IMR-90 (cell line): ENCODE measurements at regions not wholly inside any gene's neighbourhood (a gene's known extent, or its start where the extent isn't known, plus 50 kb on each side); places are given as distances from the start of the nearest gene placed in this dataset.

Experiments
- ATAC-seq: fragments of 200-7000 bp; cut with Tn5 transposase; 2 replicates; pipeline ENCODE4 v1.9.1; 2020; ENCODE audit warnings: low read depth, mild to moderate bottlenecking, moderate library complexity
- BruUV-seq: library from RNA; stranded (reverse); fragments of 400-500 nt; replicated peaks from 2 replicates; lab custom pipeline; 2021; lab: Mats Ljungman, UMichigan
- CTCF ChIA-PET: fragments of 300-600 bp; formaldehyde crosslinking; extraction: SDS; loops from one replicate; lab custom pipeline; 2021; ENCODE audit warnings: antibody characterized with exemption; lab: Yijun Ruan, JAX
- POLR2A ChIA-PET: fragments of 300-600 bp; sonication (Branson Sonifier 250); formaldehyde crosslinking; loops from one replicate; lab custom pipeline; 2022; ENCODE audit warnings: antibody characterized with exemption; ENCODE audit not compliant: unreplicated experiment; lab: Charles Lee
- DNase-seq: peaks from one replicate; pipeline ENCODE4 v3.0.0; 2013
- H2AFZ ChIP-seq: replicated peaks from 2 replicates; pipeline ENCODE3; 2013; ENCODE audit warnings: low read length, mild to moderate bottlenecking; ENCODE audit not compliant: poor library complexity
- H2AK5ac ChIP-seq: 2 replicates; pipeline ENCODE4 v1.6.1; 2013; ENCODE audit warnings: low read depth, low read length, inconsistent platforms
- H2AK9ac ChIP-seq: replicated peaks from 2 replicates; pipeline ENCODE3; 2013; ENCODE audit warnings: mild to moderate bottlenecking, low read depth, low read length, moderate library complexity; ENCODE audit not compliant: poor library complexity
- H2BK120ac ChIP-seq: 2 replicates; pipeline ENCODE4 v1.6.1; 2013; ENCODE audit warnings: low read depth, low read length, inconsistent platforms
- H2BK15ac ChIP-seq: 3 replicates; pipeline ENCODE4 v1.6.1; 2013; ENCODE audit warnings: low read depth, low read length, inconsistent platforms
- H2BK20ac ChIP-seq: 2 replicates; pipeline ENCODE4 v1.6.1; 2013; ENCODE audit warnings: low read depth, mild to moderate bottlenecking, inconsistent platforms, low read length, moderate library complexity
- H2BK5ac ChIP-seq: 2 replicates; pipeline ENCODE4 v1.6.1; 2013; ENCODE audit warnings: mild to moderate bottlenecking, low read depth, low read length, inconsistent platforms; ENCODE audit not compliant: poor library complexity, severe bottlenecking
- H3K14ac ChIP-seq: replicated peaks from 2 replicates; pipeline ENCODE4 v1.6.1; 2013; ENCODE audit warnings: low read depth, low read length, inconsistent platforms
- H3K18ac ChIP-seq: 2 replicates; pipeline ENCODE4 v1.6.1; 2013; ENCODE audit warnings: low read depth, low read length, control low read depth
- H3K23ac ChIP-seq: 2 replicates; pipeline ENCODE4 v1.6.1; 2013; ENCODE audit warnings: low read depth, low read length, inconsistent platforms
- H3K27ac ChIP-seq: 2 replicates; pipeline ENCODE4 v1.5.1; 2013; ENCODE audit warnings: mild to moderate bottlenecking, control low read depth, low read length; ENCODE audit not compliant: insufficient read depth
- H3K27me3 ChIP-seq: 2 replicates; pipeline ENCODE4 v1.6.1; 2013; ENCODE audit warnings: low read length; ENCODE audit not compliant: control insufficient read depth, insufficient read depth
- H3K36me3 ChIP-seq: 2 replicates; pipeline ENCODE4 v1.6.1; 2013; ENCODE audit warnings: low read length, mixed read lengths; ENCODE audit not compliant: control insufficient read depth, insufficient read depth
- H3K4ac ChIP-seq: 2 replicates; pipeline ENCODE4 v1.6.1; 2013; ENCODE audit warnings: low read depth, low read length, inconsistent platforms
- H3K4me1 ChIP-seq: 2 replicates; pipeline ENCODE4 v1.6.1; 2013; ENCODE audit warnings: low read length, mixed read lengths; ENCODE audit not compliant: control insufficient read depth, insufficient read depth
- H3K4me2 ChIP-seq: 2 replicates; pipeline ENCODE4 v1.6.1; 2013; ENCODE audit warnings: low read depth, mild to moderate bottlenecking, control low read depth, low read length, moderate library complexity
- H3K4me3 ChIP-seq: 2 replicates; pipeline ENCODE4 v1.5.1; 2013; ENCODE audit warnings: low read depth, mild to moderate bottlenecking, control low read depth, low read length, moderate library complexity; ENCODE audit not compliant: insufficient read depth
- H3K56ac ChIP-seq: 2 replicates; pipeline ENCODE4 v1.6.1; 2013; ENCODE audit warnings: low read length, inconsistent platforms; ENCODE audit not compliant: insufficient read depth; ENCODE audit errors: extremely low read depth
- H3K79me1 ChIP-seq, 2 experiments: 2 replicates each; pipeline ENCODE4 v1.6.1; 2013; ENCODE audit warnings: low read length in 2 of 2, inconsistent platforms in 1 of 2, low read depth in 1 of 2
- H3K9ac ChIP-seq: 2 replicates; pipeline ENCODE4 v1.6.1; 2013; ENCODE audit warnings: low read depth, low read length, control low read depth
- H3K9me1 ChIP-seq: 2 replicates; pipeline ENCODE4 v1.6.1; 2013; ENCODE audit warnings: low read length, inconsistent platforms; ENCODE audit not compliant: insufficient read depth
- H3K9me3 ChIP-seq: 2 replicates; pipeline ENCODE4 v1.6.1; 2013; ENCODE audit warnings: low read length; ENCODE audit not compliant: control insufficient read depth, insufficient read depth
- H4K20me1 ChIP-seq: 2 replicates; pipeline ENCODE4 v1.6.1; 2013; ENCODE audit warnings: low read length, inconsistent platforms; ENCODE audit not compliant: insufficient read depth
- H4K5ac ChIP-seq: 2 replicates; pipeline ENCODE4 v1.6.1; 2013; ENCODE audit warnings: mild to moderate bottlenecking, low read depth, low read length, control low read depth
- H4K8ac ChIP-seq, 2 experiments: 2 replicates each; pipeline ENCODE4 v1.6.1; 2013; ENCODE audit warnings: low read depth in 2 of 2, low read length in 2 of 2, control low read depth in 1 of 2, inconsistent platforms in 1 of 2
- H4K91ac ChIP-seq: 2 replicates; pipeline ENCODE4 v1.6.1; 2013; ENCODE audit warnings: low read depth, low read length, inconsistent platforms; ENCODE audit not compliant: insufficient read depth
- CHD1 ChIP-seq: IDR thresholded peaks from 2 replicates; pipeline ENCODE4 v1.6.1; 2012; ENCODE audit warnings: low read depth, low read length, improper control_type of control experiment
- CTCF ChIP-seq: conservative IDR thresholded peaks from 2 replicates; pipeline ENCODE4 v1.5.1; 2012; ENCODE audit warnings: mild to moderate bottlenecking, low read depth, low read length, improper control_type of control experiment
- ELK1 ChIP-seq: fragments of 150-350 bp; IDR thresholded peaks from 2 replicates; pipeline ENCODE4 v1.6.1; 2016; ENCODE audit warnings: low read depth, mild to moderate bottlenecking, low read length, moderate library complexity, borderline replicate concordance
- FOS ChIP-seq: fragments of 150-350 bp; IDR thresholded peaks from 2 replicates; pipeline ENCODE4 v1.6.1; 2016; ENCODE audit warnings: low read depth, low read length
- MAFK ChIP-seq: IDR thresholded peaks from 2 replicates; pipeline ENCODE4 v1.6.1; 2012; ENCODE audit warnings: low read depth, low read length, improper control_type of control experiment
- MAZ ChIP-seq: IDR thresholded peaks from 2 replicates; pipeline ENCODE4 v1.6.1; 2012; ENCODE audit warnings: low read depth, mild to moderate bottlenecking, low read length, improper control_type of control experiment, moderate library complexity, borderline replicate concordance
- MXI1 ChIP-seq: IDR thresholded peaks from 2 replicates; pipeline ENCODE4 v1.6.1; 2012; ENCODE audit warnings: low read depth, mild to moderate bottlenecking, low read length, moderate library complexity, borderline replicate concordance
- NFE2L2 ChIP-seq: fragments of 150-350 bp; IDR thresholded peaks from 2 replicates; pipeline ENCODE4 v1.6.1; 2016; ENCODE audit warnings: low read depth, mild to moderate bottlenecking, low read length
- POLR2A ChIP-seq: IDR thresholded peaks from 2 replicates; pipeline ENCODE4 v1.6.1; 2012; ENCODE audit warnings: mild to moderate bottlenecking, low read depth, low read length
- RAD21 ChIP-seq: IDR thresholded peaks from 2 replicates; pipeline ENCODE4 v1.6.1; 2012; ENCODE audit warnings: low read length, improper control_type of control experiment
- RFX5 ChIP-seq: IDR thresholded peaks from 2 replicates; pipeline ENCODE4 v1.8.0; 2012; ENCODE audit warnings: low read depth, mild to moderate bottlenecking, low read length, moderate library complexity
- SMC3 ChIP-seq: fragments of 150-350 bp; IDR thresholded peaks from 2 replicates; pipeline ENCODE4 v1.6.1; 2016; ENCODE audit warnings: low read depth, mild to moderate bottlenecking, antibody characterized with exemption, low read length, moderate library complexity
- WGBS, 2 experiments: methylation state at CpG; one replicate each; pipeline versions ENCODE4 v1.1.5 to v1.1.7; 2013; ENCODE audit warnings: missing lambda C conversion rate in 2 of 2; ENCODE audit not compliant: insufficient read length in 1 of 2; ENCODE audit errors: extremely low coverage in 2 of 2; 5-methylcytosine and 5-hydroxymethylcytosine counted together
- dilution Hi-C: fragments of 300-500 bp; cut with HindIII; formaldehyde crosslinking; loops from one replicate; pipeline ENCODE4 v1.14.3; 2018; ENCODE audit warnings: low sequenced_read_pairs; ENCODE audit not compliant: unreplicated experiment
- in situ Hi-C: fragments of 300-500 bp; cut with MboI; formaldehyde crosslinking; loops from 3 replicates; pipeline ENCODE4 v1.14.3; 2019; ENCODE audit warnings: low sequenced_read_pairs, inconsistent platforms, mixed read lengths
- intact Hi-C: fragments of 100-400 bp; cut with micrococcal nuclease; formaldehyde crosslinking; loops from 2 replicates; pipeline ENCODE4 v1.10.0; 2022
- TF ChIP-seq, protein P1 (sequence below): fragments of 150-350 bp; IDR thresholded peaks from 2 replicates; pipeline ENCODE4 v1.6.1; 2017; ENCODE audit warnings: mild to moderate bottlenecking, antibody characterized with exemption, low read length, low read depth

DNA sequence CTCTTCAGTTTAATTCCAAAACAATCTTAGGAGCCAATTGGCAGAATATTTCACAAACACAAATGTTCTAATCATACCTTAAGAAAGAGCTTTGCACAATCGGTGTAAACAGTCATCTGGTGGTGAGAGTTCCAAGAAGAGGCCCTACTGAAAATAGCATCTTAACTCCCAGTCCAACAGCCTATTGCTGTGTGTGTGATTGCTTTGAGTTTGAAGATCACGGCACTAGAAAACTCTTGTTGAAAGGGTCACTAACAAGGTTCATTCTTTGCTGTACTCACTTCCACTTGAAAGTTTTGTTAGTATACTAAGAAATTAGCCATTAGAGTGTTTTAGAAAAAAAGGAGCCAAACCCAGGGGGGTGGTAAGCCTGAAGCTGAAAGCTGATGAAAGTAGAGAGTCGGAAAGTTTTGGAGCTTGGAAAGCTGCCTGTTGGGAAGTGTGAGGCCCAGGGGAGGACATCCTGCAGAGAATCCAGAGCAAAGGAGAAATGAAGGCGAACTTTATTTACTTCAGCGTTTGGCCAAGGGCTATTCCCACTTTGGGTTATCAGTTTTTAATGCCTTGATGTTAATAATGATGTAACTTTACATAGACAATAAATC is 180.3 kb upstream of the GHR start:
- WGBS, 2 experiments, result no CpG with 5 or more reads among the region's 5 CpGs
- H2BK5ac ChIP-seq, result no peak overlapping the region
- H3K4me1 ChIP-seq, result no peaks in the 10 kb centered on the region
- no peak for ATAC-seq
- H3K27ac ChIP-seq, result no peak overlapping the region
- H3K4me3 ChIP-seq, result no peak overlapping the region
- no peak overlapping the region for H3K4me2 ChIP-seq
- no peak overlapping the region for H4K5ac ChIP-seq
- H2BK15ac ChIP-seq, result no peak overlapping the region
- TF ChIP-seq ELK1, result no peak
- TF ChIP-seq, protein P1, sequence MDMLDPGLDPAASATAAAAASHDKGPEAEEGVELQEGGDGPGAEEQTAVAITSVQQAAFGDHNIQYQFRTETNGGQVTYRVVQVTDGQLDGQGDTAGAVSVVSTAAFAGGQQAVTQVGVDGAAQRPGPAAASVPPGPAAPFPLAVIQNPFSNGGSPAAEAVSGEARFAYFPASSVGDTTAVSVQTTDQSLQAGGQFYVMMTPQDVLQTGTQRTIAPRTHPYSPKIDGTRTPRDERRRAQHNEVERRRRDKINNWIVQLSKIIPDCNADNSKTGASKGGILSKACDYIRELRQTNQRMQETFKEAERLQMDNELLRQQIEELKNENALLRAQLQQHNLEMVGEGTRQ, result no peak
- no peak for TF ChIP-seq SMC3
- TF ChIP-seq MAZ, result no peak
- TF ChIP-seq POLR2A, result no peak
- TF ChIP-seq RFX5, result no peak
- TF ChIP-seq RAD21, result no peak
- no peak for TF ChIP-seq CTCF
- TF ChIP-seq CHD1, result no peak
- TF ChIP-seq NFE2L2, result no peak
- no peak for TF ChIP-seq MAFK
- no peak for TF ChIP-seq MXI1
- no peak for TF ChIP-seq FOS
- no peak overlapping the region for H3K23ac ChIP-seq
- H3K9me3 ChIP-seq, result no peaks in the 10 kb centered on the region
- no peak overlapping the region for H2AFZ ChIP-seq
- POLR2A ChIA-PET, result no interaction called here
- no peaks in the 10 kb centered on the region for H3K79me1 ChIP-seq
- in situ Hi-C loops, result no loop called here
- DNase-seq, result no peak
- no peak overlapping the region for H3K56ac ChIP-seq
- CTCF ChIA-PET, result no interaction called here
- H3K27me3 ChIP-seq, result no peaks in the 10 kb centered on the region
- H3K9me1 ChIP-seq, result no peaks in the 10 kb centered on the region
- H3K18ac ChIP-seq, result no peak overlapping the region
- H4K20me1 ChIP-seq, result no peaks in the 10 kb centered on the region
- intact Hi-C loops, result no loop called here
- H3K36me3 ChIP-seq, result no peaks in the 10 kb centered on the region
- dilution Hi-C loops, result no loop called here
- no peak overlapping the region for H4K8ac ChIP-seq
- no peak overlapping the region for H2AK5ac ChIP-seq
- no peak overlapping the region for H3K14ac ChIP-seq
- H3K4ac ChIP-seq, result no peak overlapping the region
- no TSS peak for BruUV-seq
- no peak overlapping the region for H4K91ac ChIP-seq
- H3K9ac ChIP-seq, result no peak overlapping the region
- no peak overlapping the region for H2AK9ac ChIP-seq
- H2BK120ac ChIP-seq, result no peak overlapping the region
- H2BK20ac ChIP-seq, result no peak overlapping the region
